ENCODE measurements at regions not wholly inside any gene's neighbourhood (a gene's known extent, or its start where the extent isn't known, plus 50 kb on each side); places are given as distances from the start of the nearest gene placed in this dataset.

DNA sequence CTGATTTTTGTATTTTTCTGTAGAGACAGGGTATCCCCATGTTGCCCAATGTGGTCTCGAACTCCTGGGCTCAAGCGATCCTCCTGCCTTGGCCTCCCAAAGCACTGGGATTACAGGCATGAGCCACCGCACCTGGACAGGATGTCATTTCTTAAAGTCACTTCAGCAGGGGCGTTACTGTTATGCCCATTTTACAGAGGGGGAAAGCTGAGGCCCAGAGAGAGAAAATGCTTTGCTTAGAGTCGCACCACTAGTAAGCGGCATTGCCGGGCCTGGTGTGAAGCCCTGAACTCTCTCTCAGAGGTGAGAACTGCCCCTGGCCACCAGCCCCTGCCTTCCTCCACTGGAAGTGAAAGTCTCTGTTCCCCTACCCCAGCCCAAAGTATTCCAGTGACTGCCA is 207.0 kb downstream of the PHETA1 start:
- no peak for TF ChIP-seq EGR1 (IDR thresholded peaks at IDR 0.05; ENCODE audit: borderline replicate concordance, low read depth, low read length)
- no peak for TF ChIP-seq JUN (IDR thresholded peaks at IDR 0.05; ENCODE audit: low read depth, low read length)
- TF ChIP-seq, protein P1, sequence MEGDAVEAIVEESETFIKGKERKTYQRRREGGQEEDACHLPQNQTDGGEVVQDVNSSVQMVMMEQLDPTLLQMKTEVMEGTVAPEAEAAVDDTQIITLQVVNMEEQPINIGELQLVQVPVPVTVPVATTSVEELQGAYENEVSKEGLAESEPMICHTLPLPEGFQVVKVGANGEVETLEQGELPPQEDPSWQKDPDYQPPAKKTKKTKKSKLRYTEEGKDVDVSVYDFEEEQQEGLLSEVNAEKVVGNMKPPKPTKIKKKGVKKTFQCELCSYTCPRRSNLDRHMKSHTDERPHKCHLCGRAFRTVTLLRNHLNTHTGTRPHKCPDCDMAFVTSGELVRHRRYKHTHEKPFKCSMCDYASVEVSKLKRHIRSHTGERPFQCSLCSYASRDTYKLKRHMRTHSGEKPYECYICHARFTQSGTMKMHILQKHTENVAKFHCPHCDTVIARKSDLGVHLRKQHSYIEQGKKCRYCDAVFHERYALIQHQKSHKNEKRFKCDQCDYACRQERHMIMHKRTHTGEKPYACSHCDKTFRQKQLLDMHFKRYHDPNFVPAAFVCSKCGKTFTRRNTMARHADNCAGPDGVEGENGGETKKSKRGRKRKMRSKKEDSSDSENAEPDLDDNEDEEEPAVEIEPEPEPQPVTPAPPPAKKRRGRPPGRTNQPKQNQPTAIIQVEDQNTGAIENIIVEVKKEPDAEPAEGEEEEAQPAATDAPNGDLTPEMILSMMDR (IDR thresholded peaks at IDR 0.05; ENCODE audit: control extremely low read depth in 1 of 3, insufficient read depth in 1 of 3, low read depth in 1 of 3, low read length in 3 of 3) = no peak
- no peak for TF ChIP-seq SIX5 (IDR thresholded peaks at IDR 0.05; ENCODE audit: low read depth, low read length)
- no peak for TF ChIP-seq POLR2A (IDR thresholded peaks at IDR 0.05; ENCODE audit: control extremely low read depth in 1 of 2, low read depth in 2 of 2, low read length in 2 of 2)
- no peak for TF ChIP-seq SRF (IDR thresholded peaks at IDR 0.05; ENCODE audit: low read depth, low read length)
- TF ChIP-seq SIN3A (conservative IDR thresholded peaks at IDR 0.05 in 1 of 2, IDR thresholded peaks at IDR 0.05 in 1 of 2; ENCODE audit: low read depth in 1 of 2, low read length in 2 of 2) = no peak
- no peak for TF ChIP-seq NRF1 (IDR thresholded peaks at IDR 0.05; ENCODE audit: low read depth, low read length)
- no peak for TF ChIP-seq CTBP2 (IDR thresholded peaks at IDR 0.05; ENCODE audit: borderline replicate concordance, insufficient read depth, insufficient read length, low read length)
- TF ChIP-seq JUND (IDR thresholded peaks at IDR 0.05; ENCODE audit: low read length) = no peak
- TF ChIP-seq TAF1 (IDR thresholded peaks at IDR 0.05; ENCODE audit: low read depth, low read length) = no peak
